Gastroesophageal sphincter (tissue), 3 donors: ENCODE measurements at regions not wholly inside any gene's neighbourhood (a gene's known extent, or its start where the extent isn't known, plus 50 kb on each side); places are given as distances from the start of the nearest gene placed in this dataset.

ENCODE experiments used
- CTCF ChIP-seq, 4 experiments: fragments of 200-600 bp in 2 of 4; fragments of 450-650 bp in 2 of 4; sonication (generic) in 1 of 4; IDR thresholded peaks; one replicate each; pipeline ENCODE4 v1.5.1; 2017 to 2019; ENCODE audit warnings: antibody characterized with exemption in 4 of 4, mild to moderate bottlenecking in 2 of 4, moderate library complexity in 2 of 4
- EP300 ChIP-seq: sonication (generic); formaldehyde crosslinking; IDR thresholded peaks from one replicate; pipeline ENCODE4 v1.6.1; 2017; ENCODE audit warnings: antibody characterized with exemption, mild to moderate bottlenecking
- POLR2A ChIP-seq, 2 donors: fragments of 450-650 bp; IDR thresholded peaks; one replicate each; pipeline ENCODE4 v1.6.1; 2017; ENCODE audit warnings: antibody characterized with exemption in 2 of 2, mild to moderate bottlenecking in 2 of 2, moderate library complexity in 1 of 2
- POLR2AphosphoS5 ChIP-seq: sonication (generic); formaldehyde crosslinking; IDR thresholded peaks from one replicate; pipeline ENCODE4 v1.6.1; 2017; ENCODE audit warnings: antibody characterized with exemption

- TF ChIP-seq POLR2AphosphoS5 (no peak), POLR2A (IDR thresholded peaks at IDR 0.05) (no peak), CTCF (IDR thresholded peaks at IDR 0.05) (no peak), EP300 (no peak)
Measured at GRCh38 chr2:62415518-62415917, 90.5 kb downstream of the TMEM17 start.
